ENCODE measurements at regions not wholly inside any gene's neighbourhood (a gene's known extent, or its start where the extent isn't known, plus 50 kb on each side); places are given as distances from the start of the nearest gene placed in this dataset.

DNA sequence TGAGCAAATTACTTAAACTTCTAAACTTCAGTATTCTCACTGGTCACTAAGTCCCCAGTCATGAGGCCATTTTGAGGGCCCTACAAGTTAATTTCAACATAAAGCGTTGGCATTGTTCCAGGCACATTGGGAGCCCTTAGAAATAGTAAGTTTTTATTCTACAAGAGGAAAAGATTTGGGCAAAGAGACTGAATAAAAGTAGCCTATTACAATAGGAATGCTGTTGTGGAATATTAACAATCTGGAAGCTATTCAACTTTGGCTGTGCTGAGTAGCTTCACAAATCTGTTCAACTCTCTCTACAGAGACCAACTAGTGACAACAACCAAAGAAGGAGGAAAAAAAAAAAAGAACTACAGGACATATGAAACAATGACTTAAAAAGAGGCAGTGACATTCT is 1287.5 kb upstream of the NXPH2 start (continued):
- no peak for TF ChIP-seq REPIN1 (tag by site-specific recombination; IDR thresholded peaks at IDR 0.05; ENCODE audit: low read depth)
- TF ChIP-seq BCL11A (tag by site-specific recombination; IDR thresholded peaks at IDR 0.05; ENCODE audit: low read depth), result no peak
- TF ChIP-seq ZNF239 (tag by site-specific recombination; IDR thresholded peaks at IDR 0.05), result no peak
- TF ChIP-seq ZNF292 (tag by site-specific recombination; IDR thresholded peaks at IDR 0.05; ENCODE audit: borderline replicate concordance, low read depth), result no peak
- TF ChIP-seq ZIC2 (tag by site-specific recombination; IDR thresholded peaks at IDR 0.05), result no peak
- TF ChIP-seq FEZF1 (tag by site-specific recombination; IDR thresholded peaks at IDR 0.05), result no peak
- no peak for TF ChIP-seq ZNF677 (tag by site-specific recombination; IDR thresholded peaks at IDR 0.05)
- no peak for TF ChIP-seq ZNF114 (tag by site-specific recombination; IDR thresholded peaks at IDR 0.05)
- TF ChIP-seq IKZF3 (tag by site-specific recombination; IDR thresholded peaks at IDR 0.05), result no peak
- TF ChIP-seq ZNF571 (tag by site-specific recombination; IDR thresholded peaks at IDR 0.05), result no peak

DNA sequence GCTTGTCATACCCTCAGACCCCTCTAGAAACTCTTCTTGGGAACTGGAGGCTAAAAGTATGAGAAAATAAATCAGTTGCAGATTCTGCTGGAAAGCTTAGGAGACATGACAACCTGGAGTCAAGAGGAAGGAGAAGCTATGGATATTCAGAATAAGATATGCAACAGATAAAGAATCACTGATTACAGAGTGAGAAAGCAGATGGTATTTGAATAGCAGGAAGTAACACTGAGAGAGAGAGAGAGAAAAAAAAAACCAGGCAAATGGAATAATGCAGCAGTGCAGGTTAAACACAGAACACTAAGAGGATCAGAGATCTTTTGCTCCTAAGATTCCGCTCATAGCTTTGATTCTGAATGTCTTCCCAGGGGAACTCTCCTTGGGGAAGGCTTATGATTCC is 1284.1 kb upstream of the NXPH2 start:
- no peaks in the 10 kb centered on the region for H3K4me1 ChIP-seq (ENCODE audit: control insufficient read depth, insufficient read depth, low read length)
- CTCF ChIA-PET, result interaction anchor here (0.5 kb wide), 1 partner anchor 1961 kb away, joined by 3 read pairs; no protein-coding TSS in a partner anchor
- H3K27ac ChIP-seq (ENCODE audit: extremely low read depth, low read depth, low read length), result no peak overlapping the region
- H3K4me3 ChIP-seq (ENCODE audit: low read depth, low read length), result no peak overlapping the region
- TF ChIP-seq GLIS1 (tag by site-specific recombination; IDR thresholded peaks at IDR 0.05) (no peak), GLI4 (tag by site-specific recombination; IDR thresholded peaks at IDR 0.05) (no peak), GLI2 (tag by site-specific recombination; IDR thresholded peaks at IDR 0.05; ENCODE audit: borderline replicate concordance, low read depth) (no peak), ZNF692 (tag by site-specific recombination; IDR thresholded peaks at IDR 0.05) (no peak), FEZF1 (tag by site-specific recombination; IDR thresholded peaks at IDR 0.05) (no peak), ZNF658 (tag by site-specific recombination; IDR thresholded peaks at IDR 0.05) (no peak), ZNF600 (tag by site-specific recombination; IDR thresholded peaks at IDR 0.05) (no peak), ZBTB8A (tag by site-specific recombination; IDR thresholded peaks at IDR 0.05) (no peak), ZNF335 (tag by site-specific recombination; conservative IDR thresholded peaks at IDR 0.05) (no peak), ZNF239 (tag by site-specific recombination; IDR thresholded peaks at IDR 0.05) (no peak), ZNF544 (tag by site-specific recombination; IDR thresholded peaks at IDR 0.05) (no peak), ZBTB49 (tag by site-specific recombination; IDR thresholded peaks at IDR 0.05; ENCODE audit: low read depth) (no peak), ZSCAN30 (tag by site-specific recombination; IDR thresholded peaks at IDR 0.05) (no peak), ZNF843 (tag by site-specific recombination; IDR thresholded peaks at IDR 0.05) (no peak), ZNF639 (tag by site-specific recombination; IDR thresholded peaks at IDR 0.05) (no peak), YY1 (tag by site-specific recombination; IDR thresholded peaks at IDR 0.05) (no peak)
- TF ChIP-seq, protein P1, sequence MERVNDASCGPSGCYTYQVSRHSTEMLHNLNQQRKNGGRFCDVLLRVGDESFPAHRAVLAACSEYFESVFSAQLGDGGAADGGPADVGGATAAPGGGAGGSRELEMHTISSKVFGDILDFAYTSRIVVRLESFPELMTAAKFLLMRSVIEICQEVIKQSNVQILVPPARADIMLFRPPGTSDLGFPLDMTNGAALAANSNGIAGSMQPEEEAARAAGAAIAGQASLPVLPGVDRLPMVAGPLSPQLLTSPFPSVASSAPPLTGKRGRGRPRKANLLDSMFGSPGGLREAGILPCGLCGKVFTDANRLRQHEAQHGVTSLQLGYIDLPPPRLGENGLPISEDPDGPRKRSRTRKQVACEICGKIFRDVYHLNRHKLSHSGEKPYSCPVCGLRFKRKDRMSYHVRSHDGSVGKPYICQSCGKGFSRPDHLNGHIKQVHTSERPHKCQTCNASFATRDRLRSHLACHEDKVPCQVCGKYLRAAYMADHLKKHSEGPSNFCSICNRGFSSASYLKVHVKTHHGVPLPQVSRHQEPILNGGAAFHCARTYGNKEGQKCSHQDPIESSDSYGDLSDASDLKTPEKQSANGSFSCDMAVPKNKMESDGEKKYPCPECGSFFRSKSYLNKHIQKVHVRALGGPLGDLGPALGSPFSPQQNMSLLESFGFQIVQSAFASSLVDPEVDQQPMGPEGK (tag by site-specific recombination; IDR thresholded peaks at IDR 0.05), result no peak
- no peaks in the 10 kb centered on the region for H3K36me3 ChIP-seq (ENCODE audit: control insufficient read depth in 2 of 2, insufficient read depth in 1 of 2, low read length in 2 of 2)
- POLR2A ChIA-PET, result no interaction called here
- H3K9me3 ChIP-seq (ENCODE audit: control insufficient read depth, insufficient read depth, low read depth, low read length), result no peaks in the 10 kb centered on the region
